ENCODE measurements at regions not wholly inside any gene's neighbourhood (a gene's known extent, or its start where the extent isn't known, plus 50 kb on each side); places are given as distances from the start of the nearest gene placed in this dataset.

DNA sequence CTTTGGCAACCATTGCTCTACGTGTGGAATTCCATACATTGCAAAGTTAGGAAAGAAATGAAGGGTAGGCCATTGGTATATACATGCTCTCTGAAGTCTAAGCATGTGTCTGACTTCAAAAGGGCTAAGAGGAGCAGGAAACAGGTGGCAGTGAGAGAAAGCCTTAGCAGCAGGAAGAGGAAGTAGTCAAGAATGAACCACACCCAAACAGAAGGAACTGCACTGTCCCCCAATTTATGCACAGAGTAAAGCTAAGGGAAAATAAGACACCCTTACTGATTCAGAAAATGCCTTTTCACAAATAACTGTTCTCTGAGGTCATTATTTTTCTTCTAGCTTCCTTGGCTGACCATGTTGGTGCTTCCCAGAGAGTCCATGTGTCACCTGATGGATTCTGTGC is 575.4 kb downstream of the NTRK3 start:
- TF ChIP-seq ZFP3 (CRISPR knock-in tag; IDR thresholded peaks at IDR 0.05): no peak
- no peak for TF ChIP-seq TOX (CRISPR knock-in tag; IDR thresholded peaks at IDR 0.05; ENCODE audit: borderline replicate concordance)
- no peak for TF ChIP-seq GLIS3 (CRISPR knock-in tag; IDR thresholded peaks at IDR 0.05)
- no peak for TF ChIP-seq ZNF8 (CRISPR knock-in tag; IDR thresholded peaks at IDR 0.05)
- TF ChIP-seq PPARA (CRISPR knock-in tag; IDR thresholded peaks at IDR 0.05; ENCODE audit: borderline replicate concordance): no peak
- no peak for TF ChIP-seq TCF4 (CRISPR knock-in tag; IDR thresholded peaks at IDR 0.05; ENCODE audit: borderline replicate concordance)
- TF ChIP-seq ZNF70 (CRISPR knock-in tag; IDR thresholded peaks at IDR 0.05): no peak
- TF ChIP-seq, protein P1, sequence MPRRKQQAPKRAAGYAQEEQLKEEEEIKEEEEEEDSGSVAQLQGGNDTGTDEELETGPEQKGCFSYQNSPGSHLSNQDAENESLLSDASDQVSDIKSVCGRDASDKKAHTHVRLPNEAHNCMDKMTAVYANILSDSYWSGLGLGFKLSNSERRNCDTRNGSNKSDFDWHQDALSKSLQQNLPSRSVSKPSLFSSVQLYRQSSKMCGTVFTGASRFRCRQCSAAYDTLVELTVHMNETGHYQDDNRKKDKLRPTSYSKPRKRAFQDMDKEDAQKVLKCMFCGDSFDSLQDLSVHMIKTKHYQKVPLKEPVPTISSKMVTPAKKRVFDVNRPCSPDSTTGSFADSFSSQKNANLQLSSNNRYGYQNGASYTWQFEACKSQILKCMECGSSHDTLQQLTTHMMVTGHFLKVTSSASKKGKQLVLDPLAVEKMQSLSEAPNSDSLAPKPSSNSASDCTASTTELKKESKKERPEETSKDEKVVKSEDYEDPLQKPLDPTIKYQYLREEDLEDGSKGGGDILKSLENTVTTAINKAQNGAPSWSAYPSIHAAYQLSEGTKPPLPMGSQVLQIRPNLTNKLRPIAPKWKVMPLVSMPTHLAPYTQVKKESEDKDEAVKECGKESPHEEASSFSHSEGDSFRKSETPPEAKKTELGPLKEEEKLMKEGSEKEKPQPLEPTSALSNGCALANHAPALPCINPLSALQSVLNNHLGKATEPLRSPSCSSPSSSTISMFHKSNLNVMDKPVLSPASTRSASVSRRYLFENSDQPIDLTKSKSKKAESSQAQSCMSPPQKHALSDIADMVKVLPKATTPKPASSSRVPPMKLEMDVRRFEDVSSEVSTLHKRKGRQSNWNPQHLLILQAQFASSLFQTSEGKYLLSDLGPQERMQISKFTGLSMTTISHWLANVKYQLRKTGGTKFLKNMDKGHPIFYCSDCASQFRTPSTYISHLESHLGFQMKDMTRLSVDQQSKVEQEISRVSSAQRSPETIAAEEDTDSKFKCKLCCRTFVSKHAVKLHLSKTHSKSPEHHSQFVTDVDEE (CRISPR knock-in tag; IDR thresholded peaks at IDR 0.05): no peak
- TF ChIP-seq, protein P2, sequence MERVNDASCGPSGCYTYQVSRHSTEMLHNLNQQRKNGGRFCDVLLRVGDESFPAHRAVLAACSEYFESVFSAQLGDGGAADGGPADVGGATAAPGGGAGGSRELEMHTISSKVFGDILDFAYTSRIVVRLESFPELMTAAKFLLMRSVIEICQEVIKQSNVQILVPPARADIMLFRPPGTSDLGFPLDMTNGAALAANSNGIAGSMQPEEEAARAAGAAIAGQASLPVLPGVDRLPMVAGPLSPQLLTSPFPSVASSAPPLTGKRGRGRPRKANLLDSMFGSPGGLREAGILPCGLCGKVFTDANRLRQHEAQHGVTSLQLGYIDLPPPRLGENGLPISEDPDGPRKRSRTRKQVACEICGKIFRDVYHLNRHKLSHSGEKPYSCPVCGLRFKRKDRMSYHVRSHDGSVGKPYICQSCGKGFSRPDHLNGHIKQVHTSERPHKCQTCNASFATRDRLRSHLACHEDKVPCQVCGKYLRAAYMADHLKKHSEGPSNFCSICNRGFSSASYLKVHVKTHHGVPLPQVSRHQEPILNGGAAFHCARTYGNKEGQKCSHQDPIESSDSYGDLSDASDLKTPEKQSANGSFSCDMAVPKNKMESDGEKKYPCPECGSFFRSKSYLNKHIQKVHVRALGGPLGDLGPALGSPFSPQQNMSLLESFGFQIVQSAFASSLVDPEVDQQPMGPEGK (CRISPR knock-in tag; IDR thresholded peaks at IDR 0.05; ENCODE audit: borderline replicate concordance): no peak
- TF ChIP-seq CSDC2 (CRISPR knock-in tag; IDR thresholded peaks at IDR 0.05): no peak
- TF ChIP-seq ZNF565 (CRISPR knock-in tag; conservative IDR thresholded peaks at IDR 0.05; ENCODE audit: low read depth): no peak
- no peak for TF ChIP-seq ESRRG (CRISPR knock-in tag; IDR thresholded peaks at IDR 0.05)
- TF ChIP-seq OSR1 (CRISPR knock-in tag; IDR thresholded peaks at IDR 0.05): no peak
- ATAC-seq: no peak

DNA sequence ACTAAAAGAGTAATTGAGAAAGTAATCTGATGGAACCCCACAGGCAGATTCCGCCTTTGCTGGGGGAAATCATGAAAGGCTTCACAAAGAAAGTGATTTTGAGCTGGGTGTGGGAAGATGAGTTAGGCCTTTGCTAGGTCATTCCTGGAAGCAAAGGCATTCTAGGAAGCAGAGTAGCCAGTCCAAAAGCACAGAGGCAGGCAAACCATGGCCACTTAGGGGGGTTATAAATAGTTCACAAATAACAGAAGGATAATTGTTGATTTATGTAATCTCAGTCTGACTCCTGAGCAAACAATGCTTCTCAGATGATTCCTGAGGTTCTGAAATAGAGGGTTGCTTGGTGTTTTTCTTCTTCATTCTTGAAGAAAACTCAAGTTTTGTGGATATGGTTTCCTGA is 576.3 kb downstream of the NTRK3 start:
- TF ChIP-seq ISL1 (CRISPR knock-in tag; IDR thresholded peaks at IDR 0.05) (no peak), ZFP3 (CRISPR knock-in tag; IDR thresholded peaks at IDR 0.05) (no peak), GLIS3 (CRISPR knock-in tag; IDR thresholded peaks at IDR 0.05) (no peak), ARNTL (CRISPR knock-in tag; IDR thresholded peaks at IDR 0.05; ENCODE audit: borderline replicate concordance, low read depth) (no peak), TOX (CRISPR knock-in tag; IDR thresholded peaks at IDR 0.05; ENCODE audit: borderline replicate concordance) (no peak), SNAI2 (CRISPR knock-in tag; IDR thresholded peaks at IDR 0.05) (no peak), CSDC2 (CRISPR knock-in tag; IDR thresholded peaks at IDR 0.05) (no peak), OSR1 (CRISPR knock-in tag; IDR thresholded peaks at IDR 0.05) (no peak)
- no peak for ATAC-seq

DNA sequence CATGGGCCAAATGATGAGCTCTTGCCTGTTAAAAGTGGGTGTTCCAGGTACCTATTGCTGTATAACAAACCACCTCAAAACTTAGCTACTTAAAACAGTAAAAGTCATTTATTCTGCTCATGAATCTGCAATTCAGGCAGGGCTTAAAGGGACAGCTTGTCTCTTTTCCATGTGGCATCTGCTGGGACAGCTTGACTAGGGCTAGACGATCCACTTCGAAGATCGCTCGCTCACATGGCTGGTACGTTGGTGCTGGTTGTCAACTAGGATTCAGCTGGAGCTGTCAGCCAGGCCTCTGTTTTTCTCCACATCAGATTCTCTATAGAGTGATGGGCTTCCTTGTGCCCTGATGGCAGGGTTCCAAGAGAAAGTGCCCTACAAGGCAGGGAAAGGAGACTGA is 581.3 kb downstream of the NTRK3 start:
- TF ChIP-seq, protein P3, sequence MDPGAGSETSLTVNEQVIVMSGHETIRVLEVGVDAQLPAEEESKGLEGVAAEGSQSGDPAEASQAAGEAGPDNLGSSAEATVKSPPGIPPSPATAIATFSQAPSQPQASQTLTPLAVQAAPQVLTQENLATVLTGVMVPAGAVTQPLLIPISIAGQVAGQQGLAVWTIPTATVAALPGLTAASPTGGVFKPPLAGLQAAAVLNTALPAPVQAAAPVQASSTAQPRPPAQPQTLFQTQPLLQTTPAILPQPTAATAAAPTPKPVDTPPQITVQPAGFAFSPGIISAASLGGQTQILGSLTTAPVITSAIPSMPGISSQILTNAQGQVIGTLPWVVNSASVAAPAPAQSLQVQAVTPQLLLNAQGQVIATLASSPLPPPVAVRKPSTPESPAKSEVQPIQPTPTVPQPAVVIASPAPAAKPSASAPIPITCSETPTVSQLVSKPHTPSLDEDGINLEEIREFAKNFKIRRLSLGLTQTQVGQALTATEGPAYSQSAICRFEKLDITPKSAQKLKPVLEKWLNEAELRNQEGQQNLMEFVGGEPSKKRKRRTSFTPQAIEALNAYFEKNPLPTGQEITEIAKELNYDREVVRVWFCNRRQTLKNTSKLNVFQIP (CRISPR knock-in tag; IDR thresholded peaks at IDR 0.05; ENCODE audit: borderline replicate concordance, low read depth): no peak
- TF ChIP-seq CSDC2 (CRISPR knock-in tag; IDR thresholded peaks at IDR 0.05) (no peak), GLIS3 (CRISPR knock-in tag; IDR thresholded peaks at IDR 0.05) (no peak), ISL1 (CRISPR knock-in tag; IDR thresholded peaks at IDR 0.05) (no peak), ESRRG (CRISPR knock-in tag; IDR thresholded peaks at IDR 0.05) (no peak), ZNF565 (CRISPR knock-in tag; conservative IDR thresholded peaks at IDR 0.05; ENCODE audit: low read depth) (no peak), ZFP3 (CRISPR knock-in tag; IDR thresholded peaks at IDR 0.05) (no peak), PPARA (CRISPR knock-in tag; IDR thresholded peaks at IDR 0.05; ENCODE audit: borderline replicate concordance) (no peak), RARB (CRISPR knock-in tag; IDR thresholded peaks at IDR 0.05) (no peak), BACH2 (CRISPR knock-in tag; IDR thresholded peaks at IDR 0.05; ENCODE audit: borderline replicate concordance) (no peak), SNAI2 (CRISPR knock-in tag; IDR thresholded peaks at IDR 0.05) (no peak), ARNTL (CRISPR knock-in tag; IDR thresholded peaks at IDR 0.05; ENCODE audit: borderline replicate concordance, low read depth) (no peak), TOX (CRISPR knock-in tag; IDR thresholded peaks at IDR 0.05; ENCODE audit: borderline replicate concordance) (no peak), ZFP30 (CRISPR knock-in tag; IDR thresholded peaks at IDR 0.05) (no peak)
- TF ChIP-seq, protein P4, sequence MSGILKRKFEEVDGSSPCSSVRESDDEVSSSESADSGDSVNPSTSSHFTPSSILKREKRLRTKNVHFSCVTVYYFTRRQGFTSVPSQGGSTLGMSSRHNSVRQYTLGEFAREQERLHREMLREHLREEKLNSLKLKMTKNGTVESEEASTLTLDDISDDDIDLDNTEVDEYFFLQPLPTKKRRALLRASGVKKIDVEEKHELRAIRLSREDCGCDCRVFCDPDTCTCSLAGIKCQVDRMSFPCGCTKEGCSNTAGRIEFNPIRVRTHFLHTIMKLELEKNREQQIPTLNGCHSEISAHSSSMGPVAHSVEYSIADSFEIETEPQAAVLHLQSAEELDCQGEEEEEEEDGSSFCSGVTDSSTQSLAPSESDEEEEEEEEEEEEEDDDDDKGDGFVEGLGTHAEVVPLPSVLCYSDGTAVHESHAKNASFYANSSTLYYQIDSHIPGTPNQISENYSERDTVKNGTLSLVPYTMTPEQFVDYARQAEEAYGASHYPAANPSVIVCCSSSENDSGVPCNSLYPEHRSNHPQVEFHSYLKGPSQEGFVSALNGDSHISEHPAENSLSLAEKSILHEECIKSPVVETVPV (CRISPR knock-in tag; IDR thresholded peaks at IDR 0.05): no peak
- TF ChIP-seq, protein P1 (CRISPR knock-in tag; IDR thresholded peaks at IDR 0.05): no peak
- TF ChIP-seq, protein P5, sequence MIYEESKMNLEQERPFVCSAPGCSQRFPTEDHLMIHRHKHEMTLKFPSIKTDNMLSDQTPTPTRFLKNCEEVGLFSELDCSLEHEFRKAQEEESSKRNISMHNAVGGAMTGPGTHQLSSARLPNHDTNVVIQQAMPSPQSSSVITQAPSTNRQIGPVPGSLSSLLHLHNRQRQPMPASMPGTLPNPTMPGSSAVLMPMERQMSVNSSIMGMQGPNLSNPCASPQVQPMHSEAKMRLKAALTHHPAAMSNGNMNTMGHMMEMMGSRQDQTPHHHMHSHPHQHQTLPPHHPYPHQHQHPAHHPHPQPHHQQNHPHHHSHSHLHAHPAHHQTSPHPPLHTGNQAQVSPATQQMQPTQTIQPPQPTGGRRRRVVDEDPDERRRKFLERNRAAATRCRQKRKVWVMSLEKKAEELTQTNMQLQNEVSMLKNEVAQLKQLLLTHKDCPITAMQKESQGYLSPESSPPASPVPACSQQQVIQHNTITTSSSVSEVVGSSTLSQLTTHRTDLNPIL (CRISPR knock-in tag; IDR thresholded peaks at IDR 0.05; ENCODE audit: low read depth): no peak
- TF ChIP-seq, protein P2 (CRISPR knock-in tag; IDR thresholded peaks at IDR 0.05; ENCODE audit: borderline replicate concordance): no peak
- no peak for ATAC-seq

Data from SK-N-SH treated with all-trans-retinoic acid at 6 μM for 48 hours (cell line).